K562 (cell line): ENCODE measurements at regions not wholly inside any gene's neighbourhood (a gene's known extent, or its start where the extent isn't known, plus 50 kb on each side); places are given as distances from the start of the nearest gene placed in this dataset.

Experiments used
- AFF1 ChIP-seq, 2 experiments: fragments of 450-650 bp; IDR thresholded peaks; 2 replicates each; pipeline ENCODE4 v1.6.1; 2018; ENCODE audit warnings: mild to moderate bottlenecking in 2 of 2, low read depth in 1 of 2; ENCODE audit not compliant: partially characterized antibody in 2 of 2
- DDX20 ChIP-seq: fragments of 450-650 bp; IDR thresholded peaks from 2 replicates; pipeline ENCODE4 v1.6.1; 2016; ENCODE audit warnings: missing genetic modification characterization, low read depth, mild to moderate bottlenecking, missing compliant biosample characterization, moderate library complexity
- JUND ChIP-seq, 2 experiments: IDR thresholded peaks; 2 replicates in 1 of 2; 3 replicates in 1 of 2; pipeline ENCODE4 v1.6.1; 2011; ENCODE audit warnings: borderline replicate concordance in 2 of 2, low read depth in 2 of 2, low read length in 2 of 2, improper control_type of control experiment in 1 of 2, missing biosample characterization in 1 of 2, missing genetic modification characterization in 1 of 2, missing genetic modification reagents in 1 of 2
- MGA ChIP-seq: fragments of 450-650 bp; IDR thresholded peaks from 2 replicates; pipeline ENCODE4 v1.6.1; 2016; ENCODE audit warnings: mild to moderate bottlenecking, moderate library complexity
- TCF3 ChIP-seq: sonication (generic); formaldehyde crosslinking; IDR thresholded peaks from 2 replicates; pipeline ENCODE4 v1.4.0; 2020; ENCODE audit warnings: mild to moderate bottlenecking, missing genetic modification reagents
- U2AF1 ChIP-seq: fragments of 200-400 bp; formaldehyde crosslinking; optimal IDR thresholded peaks from 2 replicates; pipeline ENCODE3; 2017; ENCODE audit warnings: mild to moderate bottlenecking, low read depth, low read length, moderate library complexity
- ZNF174 ChIP-seq: fragments of 250-450 bp; sonication (Bioruptor Pico); IDR thresholded peaks from 2 replicates; pipeline ENCODE4 v1.4.0; 2020; ENCODE audit warnings: mild to moderate bottlenecking

GRCh38 chr4:160546201-160546600, 1443.3 kb downstream of the RAPGEF2 start (continued):
- TF ChIP-seq MGA (no peak), ZNF174 (CRISPR knock-in tag) (no peak), AFF1 (IDR thresholded peaks at IDR 0.05; ENCODE audit: low read depth in 1 of 2, partially characterized antibody in 2 of 2) (no peak), JUND (IDR thresholded peaks at IDR 0.05; ENCODE audit: borderline replicate concordance, low read depth, low read length) (no peak), JUND (tag; IDR thresholded peaks at IDR 0.05; ENCODE audit: borderline replicate concordance, low read depth, low read length) (no peak), TCF3 (CRISPR knock-in tag) (no peak), U2AF1 (no peak), DDX20 (tag) (no peak)
